Spleen (tissue), 7 donors: ENCODE measurements at regions not wholly inside any gene's neighbourhood (a gene's known extent, or its start where the extent isn't known, plus 50 kb on each side); places are given as distances from the start of the nearest gene placed in this dataset.

Experiments used
- CTCF ChIP-seq, 11 experiments: fragments of 200-600 bp in 7 of 11; fragments of 450-650 bp in 4 of 11; sonication (generic) in 4 of 11; IDR thresholded peaks in 8 of 11; conservative IDR thresholded peaks in 3 of 11; 1 replicate in 7 of 11; 2 replicates in 4 of 11; pipeline versions ENCODE4 v1.4.0 to v1.8.0; 2016 to 2021; ENCODE audit warnings: antibody characterized with exemption in 11 of 11, inconsistent platforms in 4 of 11, mild to moderate bottlenecking in 1 of 11
- POLR2A ChIP-seq, 3 donors: fragments of 450-650 bp; IDR thresholded peaks; one replicate each; pipeline ENCODE4 v1.5.1; 2017; ENCODE audit warnings: antibody characterized with exemption in 3 of 3, mild to moderate bottlenecking in 1 of 3
- POLR2AphosphoS5 ChIP-seq, 3 donors: sonication (generic); formaldehyde crosslinking; IDR thresholded peaks; one replicate each; pipeline ENCODE4 v1.5.1; 2017; ENCODE audit warnings: antibody characterized with exemption in 3 of 3
- donor health status: DM: no; HTN: no; CAD: no; lungs with moderate emphysema.
- donor health status: DM: no; HTN: no; CAD: no.
- donor health status: DM: no; HTN: no; CAD: no.

- TF ChIP-seq CTCF (IDR thresholded peaks at IDR 0.05 in 8 of 11, conservative IDR thresholded peaks at IDR 0.05 in 3 of 11) (no peak), POLR2A (IDR thresholded peaks at IDR 0.05) (no peak), POLR2AphosphoS5 (IDR thresholded peaks at IDR 0.05) (no peak)
Observed at GRCh38 chr10:33099748-33100147, 141.7 kb upstream of the ITGB1 start.
